K562 (cell line): ENCODE measurements at regions not wholly inside any gene's neighbourhood (a gene's known extent, or its start where the extent isn't known, plus 50 kb on each side); places are given as distances from the start of the nearest gene placed in this dataset.

ENCODE experiments used
- ARID3A ChIP-seq: IDR thresholded peaks from 2 replicates; pipeline ENCODE4 v1.6.1; 2012; ENCODE audit warnings: low read depth, low read length, improper control_type of control experiment, borderline replicate concordance
- BACH1 ChIP-seq: fragments of 200-800 bp; sonication (Bioruptor generic); IDR thresholded peaks from 2 replicates; pipeline ENCODE4 v1.6.1; 2016; ENCODE audit warnings: missing genetic modification characterization, missing compliant biosample characterization
- CEBPG ChIP-seq, 3 experiments: fragments of 200-800 bp in 1 of 3; sonication (Bioruptor generic) in 1 of 3; sonication (generic) in 1 of 3; formaldehyde crosslinking in 1 of 3; IDR thresholded peaks in 2 of 3; conservative IDR thresholded peaks in 1 of 3; 2 replicates each; pipeline versions ENCODE4 v1.6.1 to v1.8.0; 2016 to 2022; ENCODE audit warnings: missing compliant biosample characterization in 2 of 3, missing genetic modification characterization in 2 of 3, mild to moderate bottlenecking in 1 of 3, missing genetic modification reagents in 1 of 3
- DEAF1 ChIP-seq: fragments of 450-650 bp; formaldehyde crosslinking; IDR thresholded peaks from 2 replicates; pipeline ENCODE4 v1.4.0; 2020; ENCODE audit warnings: mild to moderate bottlenecking, moderate library complexity
- FOXP4 ChIP-seq: sonication (generic); formaldehyde crosslinking; IDR thresholded peaks from 2 replicates; pipeline ENCODE4 v1.8.0; 2022; ENCODE audit warnings: mild to moderate bottlenecking, missing genetic modification reagents, borderline replicate concordance
- HLTF ChIP-seq: fragments of 450-650 bp; IDR thresholded peaks from 2 replicates; pipeline ENCODE4 v1.6.1; 2016
- IRF9 ChIP-seq: fragments of 450-650 bp; IDR thresholded peaks from 2 replicates; pipeline ENCODE4 v1.6.1; 2016; ENCODE audit warnings: missing biosample characterization, missing genetic modification characterization
- NFE2 ChIP-seq: IDR thresholded peaks from 2 replicates; pipeline ENCODE4 v1.6.1; 2014; ENCODE audit warnings: antibody characterized with exemption, low read depth
- PTTG1 ChIP-seq: fragments of 450-650 bp; IDR thresholded peaks from 2 replicates; pipeline ENCODE4 v1.6.1; 2016; ENCODE audit warnings: low read depth, mild to moderate bottlenecking, missing genetic modification characterization, missing compliant biosample characterization
- SMAD4 ChIP-seq: fragments of 250-450 bp; sonication (Bioruptor Pico); conservative IDR thresholded peaks from 2 replicates; pipeline ENCODE4 v1.8.0; 2021; ENCODE audit warnings: inconsistent platforms, mild to moderate bottlenecking, moderate library complexity
- ZKSCAN8 ChIP-seq: fragments of 200-800 bp; sonication (Bioruptor generic); IDR thresholded peaks from 2 replicates; pipeline ENCODE4 v1.6.1; 2016; ENCODE audit warnings: missing genetic modification characterization, missing compliant biosample characterization
- ZNF318 ChIP-seq, 2 experiments: fragments of 450-650 bp; IDR thresholded peaks; 2 replicates each; pipeline ENCODE4 v1.6.1; 2016; ENCODE audit warnings: mild to moderate bottlenecking in 2 of 2, borderline replicate concordance in 1 of 2, low read depth in 1 of 2, moderate library complexity in 1 of 2

- TF ChIP-seq ZNF318 (IDR thresholded peaks at IDR 0.05; ENCODE audit: borderline replicate concordance in 1 of 2, low read depth in 1 of 2), result peak in 1 of 2 experiments; percentile 86; a peak in 2 of 4 replicates
- TF ChIP-seq FOXP4 (CRISPR knock-in tag), result peak; percentile 68; the same call in 1 of the 2 replicates
- TF ChIP-seq CEBPG (CRISPR knock-in tag; IDR thresholded peaks at IDR 0.05), result peak; percentile 94
- TF ChIP-seq CEBPG (tag; conservative IDR thresholded peaks at IDR 0.05 in 1 of 2, IDR thresholded peaks at IDR 0.05 in 1 of 2), result peak; percentile 99
- peak; percentile 51 for TF ChIP-seq DEAF1 (CRISPR knock-in tag)
- no peak for TF ChIP-seq ZKSCAN8 (CRISPR knock-in tag)
- peak; percentile 75 for TF ChIP-seq IRF9 (tag)
- TF ChIP-seq PTTG1 (tag), result no peak
- TF ChIP-seq HLTF, result no peak
- no peak for TF ChIP-seq NFE2
- TF ChIP-seq BACH1 (tag), result peak; percentile 16; the same call in 1 of the 2 replicates
- peak; percentile 66; the same call in 1 of the 2 replicates for TF ChIP-seq SMAD4 (CRISPR knock-in tag)
- TF ChIP-seq ARID3A, result 0 out of 2 replicates have a peak, but pooled peaks have one; percentile 28
Observed at GRCh38 chr10:80769700-80770160, 232.0 kb downstream of the SH2D4B start (continued).
